Stimulated activated CD4-positive, alpha-beta T cell treated with anti-CD3 and anti-CD28 coated beads, Interleukin-2, amount 100 ng/mL, for 48 hours (primary cell): ENCODE measurements at regions not wholly inside any gene's neighbourhood (a gene's known extent, or its start where the extent isn't known, plus 50 kb on each side); places are given as distances from the start of the nearest gene placed in this dataset.

Experiments used
- DNase-seq, 2 donors: peaks; one replicate each; pipeline ENCODE4 v3.0.0-alpha.2; 2020

- no peak for DNase-seq
Observed at GRCh38 chr17:74149597-74150427, 53.7 kb upstream of the RPL38 start.

- DNase-seq, result no peak
Observed at GRCh38 chr17:74150428-74151025, 53.0 kb upstream of the RPL38 start.

- no peak for DNase-seq
Observed at GRCh38 chr17:74151551-74152315, 51.7 kb upstream of the RPL38 start.

GRCh38 chr17:74152591-74153455 lies 50.7 kb upstream of the RPL38 start:
- no peak for DNase-seq

- DNase-seq, result no peak
Observed at GRCh38 chr17:74153456-74153810, 50.0 kb upstream of the RPL38 start.
